ENCODE measurements at regions not wholly inside any gene's neighbourhood (a gene's known extent, or its start where the extent isn't known, plus 50 kb on each side); places are given as distances from the start of the nearest gene placed in this dataset.

DNA sequence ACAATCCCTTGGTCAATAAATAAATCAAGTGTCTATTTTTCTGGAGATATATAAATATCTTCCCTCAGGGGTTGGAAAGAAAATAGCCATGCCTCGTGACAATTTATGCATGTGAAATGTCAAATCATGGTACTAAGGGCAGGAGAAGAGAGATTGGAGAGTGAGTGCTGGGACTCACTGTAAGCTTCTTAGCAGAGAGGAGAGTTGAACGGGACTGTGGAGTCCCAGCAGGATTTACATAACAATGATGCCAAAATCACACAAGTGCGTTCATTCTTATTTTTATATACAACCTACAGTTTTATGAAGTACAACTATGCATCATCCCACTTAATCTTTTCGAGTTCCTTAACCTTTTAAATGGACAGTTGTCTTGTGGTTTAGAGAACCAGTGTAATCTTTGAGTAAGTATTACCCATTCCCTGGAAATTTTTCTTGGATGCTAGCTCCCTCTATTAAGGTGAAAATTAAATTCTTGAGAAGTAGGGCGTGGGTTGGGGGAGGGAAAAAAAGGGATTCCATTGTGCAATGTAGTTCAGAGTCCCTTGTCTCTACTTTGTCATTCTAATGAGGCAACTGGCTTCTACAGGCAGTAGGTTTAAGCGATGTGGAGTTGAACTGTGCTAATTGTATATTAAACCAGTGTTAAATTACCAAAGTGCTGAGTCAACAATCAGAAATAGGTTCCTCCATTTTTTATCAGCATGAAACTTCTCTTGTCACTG, 143.6 kb upstream of the EPHA4 start:
- no peak for FAIRE-seq
- no peak for DNase-seq (ENCODE audit: insufficient read length, low spot score)

DNA sequence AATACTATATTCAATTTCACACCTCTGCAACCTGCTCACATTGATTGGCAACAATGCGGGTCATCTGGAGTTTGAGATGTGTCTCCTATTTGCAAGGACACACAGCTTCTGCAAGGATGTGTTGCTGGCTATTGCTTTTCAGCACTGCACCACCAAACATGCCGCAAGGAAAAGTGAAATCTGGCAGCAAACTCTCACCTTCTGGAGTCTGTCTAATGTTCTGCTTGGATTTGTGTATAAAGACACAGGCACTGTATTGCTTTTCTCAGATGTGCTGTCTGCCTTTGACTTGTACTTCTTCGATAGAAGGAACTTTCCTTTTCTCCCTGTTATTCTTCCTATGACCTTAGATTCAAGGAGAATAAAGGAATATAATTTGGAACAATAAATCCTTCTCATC, 138.6 kb upstream of the EPHA4 start:
- FAIRE-seq (no peak), DNase-seq (ENCODE audit: insufficient read length, low spot score) (no peak)

- no peak for FAIRE-seq
These were observed 136.8 kb upstream of the EPHA4 start for GRCh38 chr2:221708902-221709301.

DNA sequence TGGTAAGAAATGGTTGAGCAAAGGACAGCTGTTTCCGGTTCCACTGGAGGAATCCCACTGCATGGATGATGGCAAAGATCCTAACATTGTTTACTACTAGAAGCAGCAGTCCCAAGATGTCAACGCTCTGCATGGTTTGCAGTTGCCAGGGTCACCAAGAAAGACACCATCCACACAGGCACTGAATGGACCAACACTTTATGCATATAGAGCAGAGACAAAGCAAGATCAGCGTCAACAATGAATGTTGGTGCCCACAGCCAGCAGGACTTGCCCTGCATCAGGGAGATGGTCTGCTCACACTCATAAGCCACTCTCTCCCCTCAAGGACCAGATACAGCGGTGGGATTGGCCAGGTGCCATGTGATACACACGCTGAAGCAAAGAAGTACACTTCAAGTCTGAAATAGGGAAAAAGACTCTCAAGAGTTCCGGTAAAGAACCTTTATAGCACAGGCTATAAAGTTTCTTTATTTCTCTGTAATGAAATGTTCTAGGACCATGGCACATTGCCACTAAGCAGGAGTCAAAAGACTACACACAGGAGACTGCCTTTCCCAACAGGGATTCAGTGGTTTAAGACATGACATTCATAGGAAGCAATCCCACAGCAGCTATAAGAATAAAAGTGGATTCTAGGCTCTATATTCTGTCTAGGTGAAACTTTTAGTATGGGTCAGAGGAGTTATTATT, 133.2 kb upstream of the EPHA4 start:
- FAIRE-seq = no peak
- DNase-seq (ENCODE audit: insufficient read length, low spot score) = no peak

More at GRCh38 chr2:221708902-221709301, 136.8 kb upstream of the EPHA4 start:
- no peak for DNase-seq (ENCODE audit: insufficient read length, low spot score)

DNA sequence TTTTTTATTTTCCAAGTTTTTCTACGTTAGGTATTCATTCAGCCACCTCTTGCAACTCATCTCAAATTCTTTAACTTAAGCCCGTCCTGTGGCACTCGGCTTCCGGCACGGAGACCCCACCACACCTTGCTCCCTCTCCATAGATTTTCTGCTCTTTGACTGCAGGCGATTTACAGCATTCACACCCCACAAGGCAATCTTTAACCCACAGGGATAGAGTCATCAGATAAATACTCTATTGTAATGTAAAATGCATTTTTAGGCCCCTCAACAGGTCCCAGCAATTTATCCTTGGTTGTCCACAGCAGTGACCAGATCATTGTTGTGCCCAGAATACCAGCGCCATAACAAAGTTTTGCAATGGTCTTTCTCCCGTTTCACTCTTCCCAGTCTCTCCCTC, 132.3 kb upstream of the EPHA4 start:
- DNase-seq (ENCODE audit: insufficient read length, low spot score) (no peak), FAIRE-seq (no peak)

- no peak for FAIRE-seq
- DNase-seq (ENCODE audit: insufficient read length, low spot score) = no peak
These were observed 121.3 kb upstream of the EPHA4 start for GRCh38 chr2:221693365-221693764.

GRCh38 chr2:221691571-221691970, 119.5 kb upstream of the EPHA4 start:
- DNase-seq (ENCODE audit: insufficient read length, low spot score) = no peak
- no peak for FAIRE-seq

DNA sequence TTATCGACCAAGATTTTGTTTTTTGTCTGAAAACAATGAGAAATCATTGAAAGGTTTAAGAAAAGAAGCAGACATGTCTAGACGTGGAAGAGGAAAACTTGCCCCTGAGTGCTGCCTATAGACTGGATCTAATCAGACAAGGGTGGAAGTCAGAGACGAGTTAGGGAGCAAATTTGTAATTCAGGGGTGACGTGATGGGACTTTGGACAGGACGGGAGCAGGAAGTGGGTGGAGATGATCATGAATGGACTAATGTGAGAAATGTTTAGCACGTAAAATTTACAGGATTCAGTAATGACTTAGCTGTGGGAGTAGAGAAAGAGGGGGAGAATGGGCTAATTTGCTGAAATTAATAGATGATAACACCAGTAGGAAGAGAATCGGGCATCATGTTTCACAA, 117.0 kb upstream of the EPHA4 start:
- no peak for DNase-seq (ENCODE audit: insufficient read length, low spot score)
- FAIRE-seq = no peak

DNA sequence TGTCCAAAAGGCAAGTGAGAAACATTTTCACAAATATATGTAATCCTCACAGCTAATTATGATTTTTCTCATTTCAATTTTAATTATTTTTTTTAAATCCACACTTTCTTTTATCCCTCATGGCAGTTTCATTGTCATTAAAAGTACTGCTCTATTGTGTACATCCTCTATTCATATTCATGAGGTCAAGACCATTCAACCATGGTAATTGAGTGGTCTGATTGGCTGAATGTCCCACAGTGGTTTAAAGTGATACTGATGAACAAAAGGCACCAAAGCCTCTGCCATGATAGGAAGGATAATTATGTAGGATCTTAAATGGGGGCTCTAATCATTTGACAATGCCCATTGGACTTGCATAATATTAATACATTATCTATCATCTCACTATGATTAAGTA, 108.4 kb upstream of the EPHA4 start:
- DNase-seq (ENCODE audit: insufficient read length, low spot score) (no peak), FAIRE-seq (no peak)

- DNase-seq (ENCODE audit: insufficient read length, low spot score) = no peak
- no peak for FAIRE-seq
These were observed 105.6 kb upstream of the EPHA4 start for GRCh38 chr2:221677688-221678087.

DNA sequence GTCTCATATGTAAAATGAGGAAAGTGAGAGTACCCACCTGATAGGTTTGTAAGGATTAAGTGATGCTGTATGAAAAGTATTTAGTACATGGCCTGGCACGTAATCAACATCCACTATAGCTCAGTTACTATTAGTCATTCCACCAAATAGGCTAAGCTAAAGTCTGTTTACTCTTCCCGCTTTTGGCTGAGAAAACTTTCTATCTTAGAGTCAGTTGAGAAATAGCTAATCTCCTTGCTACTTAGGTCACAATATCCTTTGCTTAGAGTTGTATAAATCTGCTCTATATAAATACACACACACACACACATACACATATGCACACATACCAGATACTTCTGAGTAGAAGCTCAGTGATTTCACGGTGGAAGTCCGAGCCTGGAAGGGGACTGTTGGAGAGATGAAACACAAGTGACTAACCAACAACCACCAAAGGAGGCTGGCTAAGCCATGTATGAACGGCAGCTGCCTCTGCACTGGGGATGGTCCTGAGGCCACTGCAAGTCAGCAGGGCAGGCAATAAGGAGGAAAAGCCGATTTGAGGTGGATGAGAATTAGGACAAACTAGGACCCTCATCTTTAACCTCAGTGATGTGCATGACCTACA, 104.6 kb upstream of the EPHA4 start:
- FAIRE-seq (peak; percentile 23), DNase-seq (ENCODE audit: insufficient read length, low spot score) (no peak)

- FAIRE-seq = no peak
- no peak for DNase-seq (ENCODE audit: insufficient read length, low spot score)
These were observed 103.3 kb upstream of the EPHA4 start for GRCh38 chr2:221675201-221675908.

DNA sequence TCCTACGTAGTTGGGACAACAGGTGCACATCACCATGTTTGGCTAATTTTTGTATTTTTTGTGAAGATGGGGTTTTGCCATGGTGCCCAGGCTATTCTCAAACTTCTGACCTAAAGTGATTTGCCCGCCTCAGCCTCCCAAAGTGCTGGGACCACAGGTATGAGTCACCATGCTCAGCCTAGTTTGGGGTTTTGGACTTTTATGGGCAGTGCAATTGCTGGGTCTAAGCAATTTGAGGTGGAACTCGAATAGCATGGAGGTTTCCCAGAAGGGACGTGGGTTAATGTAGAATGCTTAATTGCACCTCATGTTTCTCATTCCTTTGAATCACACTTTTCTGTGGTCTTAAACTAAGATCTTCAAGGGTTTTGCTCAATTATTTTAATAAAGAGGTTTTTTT, 102.3 kb upstream of the EPHA4 start:
- no peak for DNase-seq (ENCODE audit: insufficient read length, low spot score)
- FAIRE-seq = no peak

GRCh38 chr2:221673248-221673647, 101.1 kb upstream of the EPHA4 start:
- DNase-seq (ENCODE audit: insufficient read length, low spot score) (no peak), FAIRE-seq (no peak)

DNA sequence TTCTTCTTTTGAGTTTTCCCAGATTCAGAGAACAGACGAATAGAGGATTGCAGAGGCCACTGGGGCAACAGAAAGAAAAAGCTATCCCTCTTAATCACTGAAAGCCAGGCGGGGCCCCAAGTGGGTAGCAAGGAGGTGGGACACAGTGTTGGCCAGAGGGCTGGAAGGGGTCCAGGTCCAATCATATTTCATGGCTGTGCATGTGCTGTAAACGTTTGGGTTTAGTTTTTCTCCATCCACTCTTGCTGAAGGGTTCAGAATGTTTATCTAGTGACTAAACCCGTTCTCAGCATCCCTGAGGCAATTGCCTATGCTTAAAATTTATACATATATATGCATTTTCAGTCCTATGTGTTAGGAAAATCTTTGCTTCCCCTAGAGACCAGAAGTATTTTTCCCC, 99.4 kb upstream of the EPHA4 start:
- DNase-seq (ENCODE audit: insufficient read length, low spot score) (peak; percentile 15), FAIRE-seq (no peak)

DNA sequence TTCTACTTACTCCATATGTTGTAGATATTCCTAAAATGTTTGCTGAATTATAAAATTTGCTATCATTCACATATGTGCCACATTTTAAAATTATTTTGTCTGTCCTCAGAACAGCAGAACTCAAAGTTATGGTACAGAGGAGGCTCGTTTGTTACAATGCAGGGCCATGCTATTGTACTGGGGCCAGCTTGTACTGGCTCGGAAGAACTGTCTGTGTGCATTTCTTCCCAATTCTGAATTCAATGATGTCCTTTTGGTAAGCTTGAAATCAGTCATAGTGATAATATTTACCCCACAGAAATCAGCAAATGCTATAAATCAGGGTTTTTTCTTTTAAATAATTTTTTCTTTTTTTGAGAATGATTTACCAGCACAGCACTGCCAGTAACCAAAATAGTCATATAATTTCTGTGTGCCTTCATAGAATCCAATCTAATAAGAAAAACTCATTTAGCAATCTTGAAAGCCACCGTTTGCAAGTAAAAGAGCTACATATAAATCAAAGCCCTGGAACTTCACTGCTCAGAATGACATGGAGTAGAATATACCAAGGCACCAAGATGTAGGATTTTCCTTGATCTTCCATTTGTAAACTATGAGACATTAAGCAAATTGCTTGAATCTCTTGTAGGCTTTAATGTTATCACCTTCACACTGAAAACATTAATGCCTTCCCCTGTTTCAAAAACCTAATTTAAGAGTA, 90.7 kb upstream of the EPHA4 start:
- DNase-seq (ENCODE audit: insufficient read length, low spot score) (no peak), FAIRE-seq (no peak)

DNA sequence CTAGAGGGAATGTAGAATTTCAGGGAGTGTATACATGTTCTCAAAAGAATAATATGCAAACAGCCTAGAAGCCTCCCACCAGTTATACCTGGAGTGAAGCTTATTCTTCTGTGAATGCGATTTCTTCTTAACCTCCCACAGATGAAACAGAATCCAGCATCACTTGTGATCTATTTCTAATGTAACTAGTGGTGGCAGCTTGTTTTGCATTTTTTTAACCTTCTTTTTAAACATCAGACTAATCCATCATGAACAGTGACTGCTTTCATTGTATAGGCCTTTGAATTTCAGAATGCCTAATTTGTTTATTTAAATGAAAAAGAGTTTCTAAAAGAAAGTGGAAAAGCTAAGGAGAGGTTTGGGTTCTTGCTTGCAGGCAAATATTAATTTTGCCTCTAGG, 85.7 kb upstream of the EPHA4 start:
- FAIRE-seq (no peak), DNase-seq (ENCODE audit: insufficient read length, low spot score) (no peak)

DNA sequence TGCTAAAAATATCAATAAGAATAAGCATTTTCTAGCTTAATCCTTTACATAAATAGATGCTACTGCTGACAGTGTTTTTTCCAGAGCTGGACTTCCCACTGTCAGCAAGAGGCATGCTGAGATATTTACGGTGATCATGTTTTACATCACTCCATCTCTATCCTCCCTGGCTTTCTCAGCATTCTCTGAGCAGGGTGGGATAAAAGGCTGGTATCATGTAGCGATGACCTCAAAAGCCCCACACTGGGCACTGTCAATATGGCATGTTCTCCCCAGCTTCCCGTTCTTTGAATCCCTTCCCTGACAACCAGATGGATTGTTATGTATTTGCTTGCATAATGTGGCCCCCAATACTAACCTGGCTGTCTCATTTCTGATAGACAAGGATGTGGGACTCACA, 83.2 kb upstream of the EPHA4 start:
- FAIRE-seq (no peak), DNase-seq (ENCODE audit: insufficient read length, low spot score) (no peak)

DNA sequence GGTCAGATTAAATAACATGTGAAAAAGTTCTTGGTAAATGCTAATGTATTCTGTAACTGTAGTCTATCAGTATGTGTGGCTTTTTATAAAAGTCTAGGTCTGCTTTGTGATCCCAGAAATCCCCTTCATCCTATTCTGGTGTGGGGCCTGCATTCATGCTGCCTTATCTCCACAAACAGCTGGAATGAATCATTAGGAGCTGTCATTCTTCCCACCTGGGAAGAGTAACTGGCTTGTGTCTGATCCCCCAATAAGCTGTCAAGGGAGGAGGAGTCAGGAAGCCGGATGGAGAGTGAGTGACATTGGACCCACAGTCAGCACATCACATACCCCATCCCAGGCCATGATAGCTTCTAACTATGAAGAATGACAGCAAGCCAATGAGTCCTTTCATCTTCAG, 81.1 kb upstream of the EPHA4 start:
- no peak for FAIRE-seq
- DNase-seq (ENCODE audit: insufficient read length, low spot score) = no peak

DNA sequence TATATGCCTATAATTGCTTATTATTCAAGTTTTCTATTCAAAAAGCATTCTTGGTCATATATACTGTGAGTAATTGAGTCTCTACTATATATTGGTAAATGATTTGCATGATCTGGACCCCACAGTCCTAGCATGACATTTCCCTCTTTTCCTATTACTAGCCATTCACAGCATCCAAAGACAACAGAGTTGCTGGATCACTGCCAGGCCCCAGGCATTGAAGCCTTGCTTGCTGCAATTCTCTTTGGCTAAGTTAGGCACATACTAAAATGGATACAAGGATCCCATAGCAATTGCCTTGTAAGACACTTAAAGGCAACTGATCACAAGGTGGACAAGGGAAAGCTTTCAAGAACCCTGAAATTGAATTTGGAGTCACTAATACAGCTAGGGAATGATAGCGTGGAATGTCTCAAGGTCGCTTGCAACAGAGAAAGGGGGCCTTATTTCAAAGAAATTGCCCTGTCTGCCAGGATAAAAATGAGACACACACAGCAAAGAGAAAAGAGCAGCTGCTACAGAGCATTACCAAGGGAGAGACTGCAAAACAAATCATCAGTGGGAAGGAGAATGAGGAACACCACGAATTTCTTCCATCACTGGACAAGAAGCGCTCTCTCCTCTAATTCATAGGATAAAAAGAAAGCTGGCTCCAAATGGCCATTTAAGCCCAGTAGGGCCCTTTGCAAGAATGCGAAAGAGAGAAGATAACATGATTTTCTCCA, 77.1 kb upstream of the EPHA4 start:
- no peak for FAIRE-seq
- no peak for DNase-seq (ENCODE audit: insufficient read length, low spot score)

All from HTR-8/SVneo (cell line).